Upper lobe of left lung (tissue), 6 donors: ENCODE measurements at regions not wholly inside any gene's neighbourhood (a gene's known extent, or its start where the extent isn't known, plus 50 kb on each side); places are given as distances from the start of the nearest gene placed in this dataset.
A peak's percentile ranks its signal among the peaks of the same experiment; 100 is the strongest.

ENCODE experiments used
- ATAC-seq, 2 donors: fragments of 200-7000 bp; cut with Tn5 transposase; one replicate each; pipeline ENCODE4 v1.9.1; 2022; ENCODE audit warnings: mild to moderate bottlenecking in 2 of 2, moderate library complexity in 2 of 2; ENCODE audit not compliant: low FRiP score in 2 of 2
- DNase-seq, 2 donors: peaks; one replicate each; pipeline ENCODE4 v3.0.0-alpha.2; 2019 to 2020
- H3K27ac ChIP-seq, 4 donors: fragments of 200-600 bp; sonication (generic); one replicate each; pipeline ENCODE4 v1.5.1; 2016 to 2019
- H3K27me3 ChIP-seq, 4 donors: fragments of 200-600 bp; sonication (generic); one replicate each; pipeline ENCODE4 v1.5.1; 2017 to 2019
- H3K36me3 ChIP-seq, 4 donors: fragments of 200-600 bp; sonication (generic); one replicate each; pipeline ENCODE4 v1.5.1; 2016 to 2019
- H3K4me1 ChIP-seq, 4 donors: fragments of 200-600 bp; sonication (generic); one replicate each; pipeline ENCODE4 v1.5.1; 2018 to 2019
- H3K4me3 ChIP-seq, 4 donors: fragments of 200-600 bp; sonication (generic); one replicate each; pipeline ENCODE4 v1.5.1; 2017 to 2019; ENCODE audit warnings: mild to moderate bottlenecking in 2 of 4, moderate library complexity in 1 of 4
- H3K9me3 ChIP-seq, 4 donors: fragments of 200-600 bp; sonication (generic); one replicate each; pipeline ENCODE4 v1.5.1; 2018 to 2019
- EP300 ChIP-seq, 4 donors: sonication (generic); formaldehyde crosslinking; IDR thresholded peaks; one replicate each; pipeline ENCODE4 v1.5.1; 2017; ENCODE audit warnings: antibody characterized with exemption in 4 of 4, control low read depth in 2 of 4
- POLR2A ChIP-seq, 4 donors: fragments of 450-650 bp; IDR thresholded peaks; one replicate each; pipeline ENCODE4 v1.5.1; 2016 to 2017; ENCODE audit warnings: antibody characterized with exemption in 4 of 4, mild to moderate bottlenecking in 2 of 4
- POLR2AphosphoS5 ChIP-seq, 2 donors: sonication (generic); formaldehyde crosslinking; IDR thresholded peaks; one replicate each; pipeline ENCODE4 v1.5.1; 2017; ENCODE audit warnings: antibody characterized with exemption in 2 of 2
- WGBS, 2 donors: methylation state at CpG; one replicate each; pipeline ENCODE4 v1.1.5; 2017 to 2018; 5-methylcytosine and 5-hydroxymethylcytosine counted together
- TF ChIP-seq, protein P1 (sequence below), 6 experiments: fragments of 450-650 bp in 4 of 6; fragments of 200-600 bp in 2 of 6; sonication (generic) in 2 of 6; IDR thresholded peaks; one replicate each; pipeline ENCODE4 v1.5.1; 2016 to 2019; ENCODE audit warnings: antibody characterized with exemption in 6 of 6
- donor health status: DM: no; HTN: no; CAD: no; lungs with moderate emphysema.
- donor health status: DM: no; HTN: yes; CAD: no; lungs with severe emphysema.

DNA sequence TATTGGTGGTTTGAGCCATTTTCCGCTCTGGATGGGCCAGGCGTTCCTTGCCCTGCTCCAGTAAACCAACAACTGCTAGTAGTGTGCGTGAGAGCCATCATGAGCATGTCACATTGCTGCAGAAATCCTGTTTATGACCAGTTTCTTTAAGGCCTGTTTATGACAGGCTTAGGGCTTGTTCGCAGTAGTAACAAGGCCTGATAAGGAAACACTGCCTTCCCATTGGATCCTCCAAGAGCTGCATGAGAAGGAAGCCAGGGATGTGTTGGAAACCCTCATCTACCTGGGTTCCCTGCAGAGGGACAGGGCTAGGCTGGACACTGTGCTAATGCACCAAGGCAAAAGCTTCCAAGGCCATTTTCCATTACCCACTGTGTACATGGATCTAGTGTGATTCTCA is 153.9 kb downstream of the ZNF518B start:
- TF ChIP-seq POLR2A (IDR thresholded peaks at IDR 0.05) (no peak), EP300 (IDR thresholded peaks at IDR 0.05) (no peak), POLR2AphosphoS5 (IDR thresholded peaks at IDR 0.05) (no peak)
- TF ChIP-seq, protein P1, sequence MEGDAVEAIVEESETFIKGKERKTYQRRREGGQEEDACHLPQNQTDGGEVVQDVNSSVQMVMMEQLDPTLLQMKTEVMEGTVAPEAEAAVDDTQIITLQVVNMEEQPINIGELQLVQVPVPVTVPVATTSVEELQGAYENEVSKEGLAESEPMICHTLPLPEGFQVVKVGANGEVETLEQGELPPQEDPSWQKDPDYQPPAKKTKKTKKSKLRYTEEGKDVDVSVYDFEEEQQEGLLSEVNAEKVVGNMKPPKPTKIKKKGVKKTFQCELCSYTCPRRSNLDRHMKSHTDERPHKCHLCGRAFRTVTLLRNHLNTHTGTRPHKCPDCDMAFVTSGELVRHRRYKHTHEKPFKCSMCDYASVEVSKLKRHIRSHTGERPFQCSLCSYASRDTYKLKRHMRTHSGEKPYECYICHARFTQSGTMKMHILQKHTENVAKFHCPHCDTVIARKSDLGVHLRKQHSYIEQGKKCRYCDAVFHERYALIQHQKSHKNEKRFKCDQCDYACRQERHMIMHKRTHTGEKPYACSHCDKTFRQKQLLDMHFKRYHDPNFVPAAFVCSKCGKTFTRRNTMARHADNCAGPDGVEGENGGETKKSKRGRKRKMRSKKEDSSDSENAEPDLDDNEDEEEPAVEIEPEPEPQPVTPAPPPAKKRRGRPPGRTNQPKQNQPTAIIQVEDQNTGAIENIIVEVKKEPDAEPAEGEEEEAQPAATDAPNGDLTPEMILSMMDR (IDR thresholded peaks at IDR 0.05), result no peak
- no peaks in the 10 kb centered on the region for H3K36me3 ChIP-seq
- H3K27me3 ChIP-seq, result no peaks in the 10 kb centered on the region
- no peak overlapping the region for H3K27ac ChIP-seq
- DNase-seq (no peak), ATAC-seq (peak in 1 of 2 donors; percentile 53)
- 87 to 91% methylated on average over 4 of the region's 4 CpGs for WGBS, 2 donors
- H3K4me1 ChIP-seq, result no peaks in the 10 kb centered on the region
- H3K4me3 ChIP-seq, result no peak overlapping the region
- H3K9me3 ChIP-seq, result no peaks in the 10 kb centered on the region

DNA sequence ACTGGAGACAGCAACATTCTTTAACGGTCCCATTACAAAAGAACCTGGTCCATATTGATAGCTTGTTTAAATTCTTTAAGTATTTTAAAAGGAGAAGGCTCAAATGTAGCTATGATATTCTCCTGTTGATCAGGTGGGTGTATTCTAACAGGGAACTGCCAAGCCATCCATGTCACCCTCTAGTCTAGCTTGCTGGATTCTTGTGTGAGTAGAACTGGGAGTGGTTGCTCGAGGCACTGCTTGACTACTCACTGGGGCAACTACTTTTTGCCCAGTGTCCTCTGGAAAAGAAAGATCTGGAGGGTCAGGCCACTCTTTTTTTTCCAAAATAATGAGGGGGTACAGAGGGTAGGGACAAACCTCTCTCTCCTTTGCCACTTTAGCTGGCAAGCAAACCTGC is 155.1 kb downstream of the ZNF518B start:
- H3K27me3 ChIP-seq, result no peaks in the 10 kb centered on the region
- no peaks in the 10 kb centered on the region for H3K36me3 ChIP-seq
- DNase-seq (no peak), ATAC-seq (no peak)
- TF ChIP-seq EP300 (IDR thresholded peaks at IDR 0.05) (no peak), POLR2AphosphoS5 (IDR thresholded peaks at IDR 0.05) (no peak), POLR2A (IDR thresholded peaks at IDR 0.05) (no peak)
- TF ChIP-seq, protein P1 (IDR thresholded peaks at IDR 0.05), result no peak
- no peak overlapping the region for H3K27ac ChIP-seq
- WGBS, 2 donors, result 83 to 88% methylated on average over 2 of the region's 2 CpGs
- no peaks in the 10 kb centered on the region for H3K9me3 ChIP-seq
- no peak overlapping the region for H3K4me3 ChIP-seq
- H3K4me1 ChIP-seq, result no peaks in the 10 kb centered on the region

DNA sequence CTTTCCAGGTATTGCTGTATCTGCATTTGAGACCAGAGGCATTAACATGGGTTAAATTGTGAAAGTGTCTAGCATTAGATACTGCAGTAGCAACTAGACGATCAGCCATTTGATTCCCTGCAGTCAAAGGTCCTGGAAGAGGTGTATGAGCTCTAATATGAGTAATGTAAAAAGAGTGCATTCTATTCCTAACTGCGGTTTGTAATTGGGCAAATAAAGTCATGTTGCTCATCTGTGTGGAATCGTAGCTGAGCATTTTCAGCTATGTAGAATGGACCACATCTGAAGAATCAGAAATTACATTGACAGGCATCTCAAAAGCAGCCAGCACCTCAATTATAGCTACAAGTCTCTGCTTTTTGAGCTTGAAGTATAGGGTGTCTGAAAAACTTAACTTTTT is 157.6 kb downstream of the ZNF518B start:
- H3K36me3 ChIP-seq, result no peaks in the 10 kb centered on the region
- 62 to 63% methylated on average over 3 of the region's 3 CpGs for WGBS, 2 donors
- no peak for TF ChIP-seq POLR2AphosphoS5 (IDR thresholded peaks at IDR 0.05)
- TF ChIP-seq POLR2A (IDR thresholded peaks at IDR 0.05), result no peak
- TF ChIP-seq, protein P1 (IDR thresholded peaks at IDR 0.05), result no peak
- no peak for TF ChIP-seq EP300 (IDR thresholded peaks at IDR 0.05)

DNA sequence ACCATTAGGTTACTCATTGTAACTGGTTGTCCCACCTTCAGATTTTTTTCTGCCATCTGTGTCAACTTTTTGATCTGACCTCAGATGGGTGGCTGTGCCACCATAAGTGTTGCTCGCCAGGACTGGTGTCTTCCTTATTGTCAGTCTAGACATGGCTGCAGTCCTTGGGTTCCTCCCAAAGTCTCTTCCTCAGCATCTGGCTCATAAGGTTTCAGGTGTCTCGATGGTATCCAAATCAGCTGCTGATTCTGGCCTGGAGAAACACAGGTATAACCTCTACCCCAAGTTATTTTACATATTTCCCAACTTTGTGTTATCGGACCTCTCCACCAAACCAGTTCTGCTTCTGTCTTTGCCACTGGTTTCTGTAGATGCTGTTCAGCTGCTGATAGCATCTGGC is 158.5 kb downstream of the ZNF518B start:
- H3K9me3 ChIP-seq, result no peaks in the 10 kb centered on the region
- no peak overlapping the region for H3K27ac ChIP-seq
- DNase-seq, result no peak
- no peak for TF ChIP-seq POLR2A (IDR thresholded peaks at IDR 0.05)
- TF ChIP-seq EP300 (IDR thresholded peaks at IDR 0.05), result no peak
- no peak for TF ChIP-seq POLR2AphosphoS5 (IDR thresholded peaks at IDR 0.05)
- TF ChIP-seq, protein P1 (IDR thresholded peaks at IDR 0.05), result no peak
- H3K36me3 ChIP-seq, result no peaks in the 10 kb centered on the region
- WGBS, 2 donors, result 88 to 90% methylated on average over 3 of the region's 3 CpGs
- H3K27me3 ChIP-seq, result no peaks in the 10 kb centered on the region
- H3K4me3 ChIP-seq, result no peak overlapping the region
- ATAC-seq, result no peak
- no peaks in the 10 kb centered on the region for H3K4me1 ChIP-seq

More for the DNA sequence above, 157.6 kb downstream of the ZNF518B start:
- DNase-seq (no peak), ATAC-seq (no peak)
- Histone ChIP-seq H3K27me3 (no peaks in the 10 kb centered on the region), H3K27ac (no peak overlapping the region), H3K9me3 (no peaks in the 10 kb centered on the region), H3K4me3 (no peak overlapping the region), H3K4me1 (no peaks in the 10 kb centered on the region)

DNA sequence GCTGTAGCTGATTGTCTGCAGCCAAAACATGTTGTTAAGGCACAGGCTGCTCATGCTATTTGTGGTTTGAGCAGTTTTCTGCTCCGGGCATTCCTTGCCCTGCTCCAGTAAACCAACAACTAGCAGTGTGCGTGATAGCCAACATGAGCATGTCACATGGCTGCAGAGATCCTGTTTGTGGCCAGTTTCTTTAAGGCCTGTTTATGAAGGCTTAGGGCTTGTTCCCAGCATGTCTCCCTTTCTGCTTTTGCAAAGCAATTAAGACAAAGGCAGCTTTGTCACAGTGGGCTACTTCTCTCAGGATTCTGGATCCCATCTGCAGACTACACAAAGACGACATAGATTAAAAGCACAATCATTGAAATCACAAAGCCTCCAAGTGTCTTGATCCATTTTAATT is 160.5 kb downstream of the ZNF518B start:
- WGBS, 2 donors, result 41 to 51% methylated on average over 3 of the region's 3 CpGs
- H3K27ac ChIP-seq, result no peak overlapping the region
- DNase-seq (no peak), ATAC-seq (no peak)
- H3K27me3 ChIP-seq, result no peaks in the 10 kb centered on the region
- TF ChIP-seq POLR2AphosphoS5 (IDR thresholded peaks at IDR 0.05) (no peak), EP300 (IDR thresholded peaks at IDR 0.05) (no peak), POLR2A (IDR thresholded peaks at IDR 0.05) (no peak)
- TF ChIP-seq, protein P1 (IDR thresholded peaks at IDR 0.05), result no peak
- no peaks in the 10 kb centered on the region for H3K4me1 ChIP-seq
- H3K36me3 ChIP-seq, result no peaks in the 10 kb centered on the region
- H3K4me3 ChIP-seq, result no peak overlapping the region
- no peaks in the 10 kb centered on the region for H3K9me3 ChIP-seq
